ENCODE measurements at regions not wholly inside any gene's neighbourhood (a gene's known extent, or its start where the extent isn't known, plus 50 kb on each side); places are given as distances from the start of the nearest gene placed in this dataset.
"Not testable (repeated sequence)": the region's sequence is repeated elsewhere in the genome, so short reads cannot be mapped to it uniquely, and the experiment has no call there.

- TF ChIP-seq CTCF (IDR thresholded peaks at IDR 0.05); EZH2 (IDR thresholded peaks at IDR 0.05; ENCODE audit: borderline replicate concordance, insufficient read depth, low read depth, low read length, poor library complexity, severe bottlenecking): not testable (repeated sequence)
These were observed 153.6 kb upstream of the TTC14 start for GRCh38 chr3:180448407-180448806.
